ENCODE measurements at regions not wholly inside any gene's neighbourhood (a gene's known extent, or its start where the extent isn't known, plus 50 kb on each side); places are given as distances from the start of the nearest gene placed in this dataset.

- TF ChIP-seq CTCF (IDR thresholded peaks at IDR 0.05) = no peak
- TF ChIP-seq POLR2A (IDR thresholded peaks at IDR 0.05) = no peak
Observed at GRCh38 chr10:62473241-62473640, 99.1 kb downstream of the ZNF365 start.

All from right lobe of liver (tissue), 4 donors.